ENCODE measurements at regions not wholly inside any gene's neighbourhood (a gene's known extent, or its start where the extent isn't known, plus 50 kb on each side); places are given as distances from the start of the nearest gene placed in this dataset.

- Mint-ChIP-seq H3K9me3 (no peaks in the 10 kb centered on the region), H3K27me3 (peaks cover 0 to 5% of the 10 kb centered on the region in 2 donors), H3K36me3 (no peaks in the 10 kb centered on the region), H3K27ac (no peak overlapping the region), H3K4me1 (peaks cover 0 to 3% (median 0%) of the 10 kb centered on the region in 3 donors), H3K4me3 (no peak overlapping the region)
- Histone ChIP-seq H3K36me3 (ENCODE audit: control insufficient read depth in 2 of 2, extremely low read depth in 1 of 2, insufficient read depth in 1 of 2, low read length in 1 of 2) (no peaks in the 10 kb centered on the region), H3K4me1 (ENCODE audit: control insufficient read depth in 1 of 2, extremely low read depth in 1 of 2, insufficient read depth in 2 of 2, low read length in 2 of 2) (no peaks in the 10 kb centered on the region), H3K27me3 (replicated peaks in 1 of 2; ENCODE audit: control insufficient read depth in 2 of 2, extremely low read depth in 1 of 2, insufficient read depth in 2 of 2, low read length in 1 of 2) (peaks cover 0 to 11% of the 10 kb centered on the region in 2 experiments), H3K9me3 (no peaks in the 10 kb centered on the region), H3K4me3 (ENCODE audit: control insufficient read depth in 1 of 2, extremely low read depth in 1 of 2, low read length in 1 of 2) (no peak overlapping the region), H3K27ac (ENCODE audit: low read length) (no peak overlapping the region)
- ChIA-PET CTCF (interaction anchor here in 1 of 2 donors (0.6 to 0.7 kb wide), 2 partner anchors 25 to 1430 kb away, joined by 3 read pairs; no protein-coding TSS in a partner anchor), POLR2A (no interaction called here)
- 70% methylated on average over 11 of the region's 13 CpGs for WGBS (ENCODE audit: insufficient coverage)
- DNase-seq (no peak), ATAC-seq (replicated peaks in 1 of 4) (no peak)
Observed at GRCh38 chr1:55288245-55288644, 73.1 kb upstream of the USP24 start.

- ChIA-PET CTCF (interaction anchor here in 1 of 2 donors (0.7 kb wide), 1 partner anchor 26 kb away, joined by 3 read pairs; no protein-coding TSS in a partner anchor), POLR2A (no interaction called here)
- Histone ChIP-seq H3K4me3 (ENCODE audit: control insufficient read depth in 1 of 2, extremely low read depth in 1 of 2, low read length in 1 of 2) (no peak overlapping the region), H3K36me3 (ENCODE audit: control insufficient read depth in 2 of 2, extremely low read depth in 1 of 2, insufficient read depth in 1 of 2, low read length in 1 of 2) (no peaks in the 10 kb centered on the region), H3K27ac (ENCODE audit: low read length) (no peak overlapping the region), H3K27me3 (replicated peaks in 1 of 2; ENCODE audit: control insufficient read depth in 2 of 2, extremely low read depth in 1 of 2, insufficient read depth in 2 of 2, low read length in 1 of 2) (peaks cover 0 to 11% of the 10 kb centered on the region in 2 experiments), H3K4me1 (ENCODE audit: control insufficient read depth in 1 of 2, extremely low read depth in 1 of 2, insufficient read depth in 2 of 2, low read length in 2 of 2) (no peaks in the 10 kb centered on the region), H3K9me3 (no peaks in the 10 kb centered on the region)
- Mint-ChIP-seq H3K27ac (no peak overlapping the region), H3K4me3 (no peak overlapping the region), H3K27me3 (peaks cover 0 to 4% of the 10 kb centered on the region in 2 donors), H3K4me1 (peaks cover 0 to 3% (median 0%) of the 10 kb centered on the region in 3 donors), H3K36me3 (no peaks in the 10 kb centered on the region), H3K9me3 (no peaks in the 10 kb centered on the region)
- no peak for DNase-seq
- no peak for ATAC-seq (replicated peaks in 1 of 4)
- 60% methylated on average over 8 of the region's 9 CpGs for WGBS (ENCODE audit: insufficient coverage)
Observed at GRCh38 chr1:55287723-55288122, 72.6 kb upstream of the USP24 start.

GRCh38 chr1:55286856-55287602, 71.9 kb upstream of the USP24 start:
- Mint-ChIP-seq H3K36me3 (no peaks in the 10 kb centered on the region), H3K4me1 (peaks cover 0 to 3% (median 0%) of the 10 kb centered on the region in 3 donors), H3K4me3 (no peak overlapping the region), H3K27ac (no peak overlapping the region), H3K27me3 (no peaks in the 10 kb centered on the region), H3K9me3 (no peaks in the 10 kb centered on the region)
- 41% methylated on average over 3 of the region's 5 CpGs for WGBS (ENCODE audit: insufficient coverage)
- H3K9me3 ChIP-seq = no peaks in the 10 kb centered on the region
- ChIA-PET POLR2A (no interaction called here), CTCF (interaction anchor here in 1 of 2 donors (0.6 kb wide), 1 partner anchor 343 kb away, joined by 4 read pairs; no protein-coding TSS in a partner anchor)
- DNase-seq = no peak
- no peak for ATAC-seq (replicated peaks in 1 of 4)
- no peaks in the 10 kb centered on the region for H3K4me1 ChIP-seq (ENCODE audit: control insufficient read depth in 1 of 2, extremely low read depth in 1 of 2, insufficient read depth in 2 of 2, low read length in 2 of 2)
- no peak overlapping the region for H3K27ac ChIP-seq (ENCODE audit: low read length)
- peaks cover 0 to 6% of the 10 kb centered on the region in 2 experiments for H3K27me3 ChIP-seq (replicated peaks in 1 of 2; ENCODE audit: control insufficient read depth in 2 of 2, extremely low read depth in 1 of 2, insufficient read depth in 2 of 2, low read length in 1 of 2)
- H3K36me3 ChIP-seq (ENCODE audit: control insufficient read depth in 2 of 2, extremely low read depth in 1 of 2, insufficient read depth in 1 of 2, low read length in 1 of 2) = no peaks in the 10 kb centered on the region
- no peak overlapping the region for H3K4me3 ChIP-seq (ENCODE audit: control insufficient read depth in 1 of 2, extremely low read depth in 1 of 2, low read length in 1 of 2)

GRCh38 chr1:55285834-55286233, 70.7 kb upstream of the USP24 start:
- ATAC-seq (replicated peaks in 1 of 4) = no peak

DNA sequence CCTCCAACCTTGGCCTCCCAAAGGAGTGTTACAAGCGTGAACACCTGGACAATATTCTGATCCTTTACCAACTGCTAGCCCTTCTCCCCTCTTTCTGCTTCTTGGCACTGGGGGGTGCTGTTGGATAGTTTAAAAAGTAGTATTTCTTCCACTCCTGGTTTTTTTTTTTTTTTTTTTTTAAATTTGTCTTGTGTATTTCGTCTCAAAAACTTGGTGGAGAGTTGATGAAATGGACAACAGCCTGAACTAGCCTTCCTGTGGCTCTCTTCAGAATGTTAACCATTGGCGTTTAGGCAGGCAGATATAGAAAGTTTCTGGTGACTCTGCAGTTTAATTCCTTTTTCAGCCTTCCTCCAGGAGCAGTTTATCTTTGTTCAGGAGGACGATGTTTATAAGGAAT, 69.7 kb upstream of the USP24 start:
- no peaks in the 10 kb centered on the region for H3K27me3 Mint-ChIP-seq
- DNase-seq (peak in 1 of 35 experiments; percentile 28), ATAC-seq (replicated peaks in 1 of 4) (no peak)
- no peaks in the 10 kb centered on the region for H3K9me3 Mint-ChIP-seq
- Histone ChIP-seq H3K27ac (ENCODE audit: low read length) (no peak overlapping the region), H3K36me3 (ENCODE audit: control insufficient read depth in 2 of 2, extremely low read depth in 1 of 2, insufficient read depth in 1 of 2, low read length in 1 of 2) (no peaks in the 10 kb centered on the region), H3K9me3 (no peaks in the 10 kb centered on the region), H3K4me3 (ENCODE audit: control insufficient read depth in 1 of 2, extremely low read depth in 1 of 2, low read length in 1 of 2) (no peak overlapping the region), H3K4me1 (ENCODE audit: control insufficient read depth in 1 of 2, extremely low read depth in 1 of 2, insufficient read depth in 2 of 2, low read length in 2 of 2) (no peaks in the 10 kb centered on the region), H3K27me3 (replicated peaks in 1 of 2; ENCODE audit: control insufficient read depth in 2 of 2, extremely low read depth in 1 of 2, insufficient read depth in 2 of 2, low read length in 1 of 2) (peaks cover 0 to 5% of the 10 kb centered on the region in 2 experiments)
- H3K27ac Mint-ChIP-seq = no peak overlapping the region
- ChIA-PET POLR2A (no interaction called here), CTCF (interaction anchor here (0.7 to 1.4 kb wide), 3 partner anchors 105 to 1424 kb away, joined by 3 to 6 read pairs (median 3); no protein-coding TSS in a partner anchor)
- WGBS (ENCODE audit: insufficient coverage) = no CpG with 5 or more reads among the region's 4 CpGs
- H3K36me3 Mint-ChIP-seq = no peaks in the 10 kb centered on the region
- H3K4me3 Mint-ChIP-seq = no peak overlapping the region
- H3K4me1 Mint-ChIP-seq = peaks cover 0 to 3% (median 0%) of the 10 kb centered on the region in 3 donors

More at GRCh38 chr1:55285834-55286233, 70.7 kb upstream of the USP24 start:
- H3K36me3 ChIP-seq (ENCODE audit: control insufficient read depth in 2 of 2, extremely low read depth in 1 of 2, insufficient read depth in 1 of 2, low read length in 1 of 2) = no peaks in the 10 kb centered on the region
- H3K4me1 ChIP-seq (ENCODE audit: control insufficient read depth in 1 of 2, extremely low read depth in 1 of 2, insufficient read depth in 2 of 2, low read length in 2 of 2) = no peaks in the 10 kb centered on the region
- POLR2A ChIA-PET = no interaction called here
- H3K4me1 Mint-ChIP-seq = peaks cover 0 to 3% (median 0%) of the 10 kb centered on the region in 3 donors
- no peak for DNase-seq
- H3K4me3 Mint-ChIP-seq = no peak overlapping the region
- H3K36me3 Mint-ChIP-seq = no peaks in the 10 kb centered on the region
- no peak overlapping the region for H3K27ac Mint-ChIP-seq
- no peaks in the 10 kb centered on the region for H3K9me3 ChIP-seq
- no peak overlapping the region for H3K4me3 ChIP-seq (ENCODE audit: control insufficient read depth in 1 of 2, extremely low read depth in 1 of 2, low read length in 1 of 2)
- no peaks in the 10 kb centered on the region for H3K9me3 Mint-ChIP-seq
- CTCF ChIA-PET = no interaction called here
- WGBS (ENCODE audit: insufficient coverage) = 100% methylated on average over 1 of the region's 2 CpGs
- peaks cover 0 to 5% of the 10 kb centered on the region in 2 experiments for H3K27me3 ChIP-seq (replicated peaks in 1 of 2; ENCODE audit: control insufficient read depth in 2 of 2, extremely low read depth in 1 of 2, insufficient read depth in 2 of 2, low read length in 1 of 2)
- no peak overlapping the region for H3K27ac ChIP-seq (ENCODE audit: low read length)
- no peaks in the 10 kb centered on the region for H3K27me3 Mint-ChIP-seq

DNA sequence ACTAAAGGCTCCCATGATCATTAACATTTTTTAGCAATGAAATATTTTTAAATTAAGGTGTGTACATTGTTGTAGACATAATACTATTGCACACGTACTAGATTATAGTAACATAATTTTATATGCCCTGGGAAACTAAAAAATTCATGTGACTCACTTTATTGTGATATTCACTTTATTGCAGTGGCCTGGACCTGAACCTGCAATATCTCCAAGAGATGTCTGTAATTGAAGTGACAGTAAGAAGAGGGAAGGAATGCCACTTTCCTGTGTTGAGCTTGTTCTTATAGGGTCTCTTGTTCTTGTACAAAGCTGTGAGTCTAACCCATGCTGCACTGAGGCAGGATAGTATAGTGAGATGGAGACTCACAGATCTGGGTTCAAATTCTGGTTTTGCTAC, 66.9 kb upstream of the USP24 start:
- H3K36me3 Mint-ChIP-seq = no peaks in the 10 kb centered on the region
- H3K27me3 ChIP-seq (replicated peaks in 1 of 2; ENCODE audit: control insufficient read depth in 2 of 2, extremely low read depth in 1 of 2, insufficient read depth in 2 of 2, low read length in 1 of 2) = peaks cover 0 to 4% of the 10 kb centered on the region in 2 experiments
- no peak for DNase-seq
- peaks cover 3 to 7% (median 6%) of the 10 kb centered on the region in 3 donors for H3K4me1 Mint-ChIP-seq
- no peaks in the 10 kb centered on the region for H3K9me3 Mint-ChIP-seq
- WGBS (ENCODE audit: insufficient coverage) = no CpG with 5 or more reads among the region's 1 CpG
- CTCF ChIA-PET = interaction anchor here (0.6 to 1.3 kb wide), 2 partner anchors 73 to 156 kb away, joined by 3 to 5 read pairs; no protein-coding TSS in a partner anchor
- no peak for ATAC-seq (replicated peaks in 1 of 4)
- peaks cover 0 to 5% of the 10 kb centered on the region in 2 experiments for H3K4me1 ChIP-seq (ENCODE audit: control insufficient read depth in 1 of 2, extremely low read depth in 1 of 2, insufficient read depth in 2 of 2, low read length in 2 of 2)
- POLR2A ChIA-PET = no interaction called here
- no peak overlapping the region for H3K4me3 ChIP-seq (ENCODE audit: control insufficient read depth in 1 of 2, extremely low read depth in 1 of 2, low read length in 1 of 2)
- H3K9me3 ChIP-seq = no peaks in the 10 kb centered on the region
- H3K27ac Mint-ChIP-seq = no peak overlapping the region
- no peak overlapping the region for H3K4me3 Mint-ChIP-seq
- no peaks in the 10 kb centered on the region for H3K36me3 ChIP-seq (ENCODE audit: control insufficient read depth in 2 of 2, extremely low read depth in 1 of 2, insufficient read depth in 1 of 2, low read length in 1 of 2)
- H3K27ac ChIP-seq (ENCODE audit: low read length) = no peak overlapping the region
- H3K27me3 Mint-ChIP-seq = no peaks in the 10 kb centered on the region
